ENCODE measurements at regions not wholly inside any gene's neighbourhood (a gene's known extent, or its start where the extent isn't known, plus 50 kb on each side); places are given as distances from the start of the nearest gene placed in this dataset.

DNA sequence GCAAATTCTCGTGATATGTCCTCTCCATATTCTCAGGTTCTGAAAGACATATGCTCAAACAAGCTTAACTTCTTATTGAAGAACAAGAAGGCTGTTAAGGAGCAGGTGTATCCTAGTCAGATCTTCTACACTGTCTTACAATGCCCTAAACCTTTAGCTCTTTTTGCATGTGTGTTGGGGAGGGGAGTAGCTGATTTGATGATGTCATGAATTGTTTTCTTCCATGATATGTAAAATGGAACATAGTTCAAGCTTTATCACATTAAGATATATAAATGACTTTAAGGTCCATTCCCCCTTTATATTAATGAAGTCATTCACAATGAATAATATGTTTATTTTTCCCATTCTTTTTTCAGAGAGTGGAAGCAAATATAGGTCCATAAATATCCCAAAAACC, 332.5 kb upstream of the FAM241A start:
- no peak overlapping the region for H3K4me3 ChIP-seq (ENCODE audit: low read depth, low read length)
- TF ChIP-seq, protein P1, sequence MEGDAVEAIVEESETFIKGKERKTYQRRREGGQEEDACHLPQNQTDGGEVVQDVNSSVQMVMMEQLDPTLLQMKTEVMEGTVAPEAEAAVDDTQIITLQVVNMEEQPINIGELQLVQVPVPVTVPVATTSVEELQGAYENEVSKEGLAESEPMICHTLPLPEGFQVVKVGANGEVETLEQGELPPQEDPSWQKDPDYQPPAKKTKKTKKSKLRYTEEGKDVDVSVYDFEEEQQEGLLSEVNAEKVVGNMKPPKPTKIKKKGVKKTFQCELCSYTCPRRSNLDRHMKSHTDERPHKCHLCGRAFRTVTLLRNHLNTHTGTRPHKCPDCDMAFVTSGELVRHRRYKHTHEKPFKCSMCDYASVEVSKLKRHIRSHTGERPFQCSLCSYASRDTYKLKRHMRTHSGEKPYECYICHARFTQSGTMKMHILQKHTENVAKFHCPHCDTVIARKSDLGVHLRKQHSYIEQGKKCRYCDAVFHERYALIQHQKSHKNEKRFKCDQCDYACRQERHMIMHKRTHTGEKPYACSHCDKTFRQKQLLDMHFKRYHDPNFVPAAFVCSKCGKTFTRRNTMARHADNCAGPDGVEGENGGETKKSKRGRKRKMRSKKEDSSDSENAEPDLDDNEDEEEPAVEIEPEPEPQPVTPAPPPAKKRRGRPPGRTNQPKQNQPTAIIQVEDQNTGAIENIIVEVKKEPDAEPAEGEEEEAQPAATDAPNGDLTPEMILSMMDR (IDR thresholded peaks at IDR 0.05; ENCODE audit: insufficient read depth, low read depth, low read length) = no peak
- H3K36me3 ChIP-seq (ENCODE audit: control insufficient read depth, insufficient read depth, low read length) = no peaks in the 10 kb centered on the region
- no peak for DNase-seq (ENCODE audit: low read depth)
- H3K27me3 ChIP-seq (ENCODE audit: control insufficient read depth, insufficient read depth, low read length) = no peaks in the 10 kb centered on the region; the same call in 1 of the 2 replicates
- POLR2A ChIA-PET = no interaction called here
- CTCF ChIA-PET = no interaction called here

GRCh38 chr4:111813555-111814140, 331.6 kb upstream of the FAM241A start:
- ChIA-PET POLR2A (no interaction called here), CTCF (no interaction called here)
- DNase-seq (ENCODE audit: low read depth) = no peak
- TF ChIP-seq, protein P1 (IDR thresholded peaks at IDR 0.05; ENCODE audit: insufficient read depth, low read depth, low read length) = no peak
- H3K27me3 ChIP-seq (ENCODE audit: control insufficient read depth, insufficient read depth, low read length) = no peaks in the 10 kb centered on the region
- H3K4me3 ChIP-seq (ENCODE audit: low read depth, low read length) = no peak overlapping the region
- H3K36me3 ChIP-seq (ENCODE audit: control insufficient read depth, insufficient read depth, low read length) = no peaks in the 10 kb centered on the region

GRCh38 chr4:111814961-111815360, 330.3 kb upstream of the FAM241A start:
- ChIA-PET CTCF (no interaction called here), POLR2A (no interaction called here)
- Histone ChIP-seq H3K36me3 (ENCODE audit: control insufficient read depth, insufficient read depth, low read length) (no peaks in the 10 kb centered on the region), H3K4me3 (ENCODE audit: low read depth, low read length) (no peak overlapping the region), H3K27me3 (ENCODE audit: control insufficient read depth, insufficient read depth, low read length) (no peaks in the 10 kb centered on the region)
- TF ChIP-seq, protein P1 (IDR thresholded peaks at IDR 0.05; ENCODE audit: insufficient read depth, low read depth, low read length) = no peak
- no peak for DNase-seq (ENCODE audit: low read depth)

DNA sequence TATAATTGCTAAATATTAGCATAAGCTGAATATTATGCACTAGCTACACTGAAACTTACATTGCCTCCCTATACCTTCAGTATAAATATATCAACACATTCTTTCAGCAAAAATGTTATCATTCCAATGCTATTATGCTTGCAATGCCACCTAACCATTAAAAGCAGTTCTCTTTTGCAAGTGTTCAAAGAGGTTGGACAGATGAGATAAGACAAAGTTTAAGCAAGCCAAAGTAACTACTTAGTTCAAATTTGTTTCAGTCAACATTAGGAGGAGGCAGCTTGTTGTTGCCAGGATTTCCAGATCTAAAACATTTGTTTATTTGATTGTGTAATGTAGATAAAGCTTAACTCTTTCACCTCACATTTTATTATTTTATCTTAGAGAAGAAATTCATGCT, 323.9 kb upstream of the FAM241A start:
- no peak overlapping the region for H3K4me3 ChIP-seq (ENCODE audit: low read depth, low read length)
- no peaks in the 10 kb centered on the region for H3K36me3 ChIP-seq (ENCODE audit: control insufficient read depth, insufficient read depth, low read length)
- no peaks in the 10 kb centered on the region; the same call in 1 of the 2 replicates for H3K27me3 ChIP-seq (ENCODE audit: control insufficient read depth, insufficient read depth, low read length)
- no peak for DNase-seq (ENCODE audit: low read depth)
- POLR2A ChIA-PET = no interaction called here
- TF ChIP-seq, protein P1 (IDR thresholded peaks at IDR 0.05; ENCODE audit: insufficient read depth, low read depth, low read length) = no peak
- CTCF ChIA-PET = interaction anchor here (1.0 kb wide), 1 partner anchor 28 kb away, joined by 3 read pairs; no protein-coding TSS in a partner anchor

- DNase-seq (ENCODE audit: low read depth) = no peak
- POLR2A ChIA-PET = no interaction called here
- CTCF ChIA-PET = interaction anchor here (0.8 to 2.5 kb wide), 2 partner anchors 13 to 18 kb away, joined by 4 to 10 read pairs; no protein-coding TSS in a partner anchor
- H3K4me3 ChIP-seq (ENCODE audit: low read depth, low read length) = no peak overlapping the region
- TF ChIP-seq, protein P1 (IDR thresholded peaks at IDR 0.05; ENCODE audit: insufficient read depth, low read depth, low read length) = no peak
- no peaks in the 10 kb centered on the region for H3K27me3 ChIP-seq (ENCODE audit: control insufficient read depth, insufficient read depth, low read length)
- H3K36me3 ChIP-seq (ENCODE audit: control insufficient read depth, insufficient read depth, low read length) = no peaks in the 10 kb centered on the region
Measured at GRCh38 chr4:111836601-111837000, 308.7 kb upstream of the FAM241A start.
